ENCODE measurements at regions not wholly inside any gene's neighbourhood (a gene's known extent, or its start where the extent isn't known, plus 50 kb on each side); places are given as distances from the start of the nearest gene placed in this dataset.
"Not testable (repeated sequence)": the region's sequence is repeated elsewhere in the genome, so short reads cannot be mapped to it uniquely, and the experiment has no call there.

DNA sequence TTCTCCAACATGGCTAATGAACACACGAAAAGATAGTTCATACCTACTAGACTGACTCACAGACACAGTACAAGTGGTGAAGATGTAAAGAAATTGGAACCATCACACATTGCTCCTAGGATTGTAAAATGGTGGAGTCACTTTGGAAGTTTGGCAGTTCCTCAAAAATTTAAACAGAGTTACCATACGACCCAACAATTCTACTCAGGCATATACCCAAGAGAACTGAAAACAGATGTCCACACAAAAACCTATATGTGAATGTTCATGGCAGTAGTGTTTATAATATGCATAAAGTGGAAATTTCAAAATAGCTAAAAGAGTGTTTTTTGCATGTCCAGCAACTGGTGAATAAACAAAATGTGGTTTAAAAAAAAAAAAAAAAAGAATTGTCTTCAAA, 332.6 kb downstream of the PLPP3 start:
- TF ChIP-seq, protein P1, sequence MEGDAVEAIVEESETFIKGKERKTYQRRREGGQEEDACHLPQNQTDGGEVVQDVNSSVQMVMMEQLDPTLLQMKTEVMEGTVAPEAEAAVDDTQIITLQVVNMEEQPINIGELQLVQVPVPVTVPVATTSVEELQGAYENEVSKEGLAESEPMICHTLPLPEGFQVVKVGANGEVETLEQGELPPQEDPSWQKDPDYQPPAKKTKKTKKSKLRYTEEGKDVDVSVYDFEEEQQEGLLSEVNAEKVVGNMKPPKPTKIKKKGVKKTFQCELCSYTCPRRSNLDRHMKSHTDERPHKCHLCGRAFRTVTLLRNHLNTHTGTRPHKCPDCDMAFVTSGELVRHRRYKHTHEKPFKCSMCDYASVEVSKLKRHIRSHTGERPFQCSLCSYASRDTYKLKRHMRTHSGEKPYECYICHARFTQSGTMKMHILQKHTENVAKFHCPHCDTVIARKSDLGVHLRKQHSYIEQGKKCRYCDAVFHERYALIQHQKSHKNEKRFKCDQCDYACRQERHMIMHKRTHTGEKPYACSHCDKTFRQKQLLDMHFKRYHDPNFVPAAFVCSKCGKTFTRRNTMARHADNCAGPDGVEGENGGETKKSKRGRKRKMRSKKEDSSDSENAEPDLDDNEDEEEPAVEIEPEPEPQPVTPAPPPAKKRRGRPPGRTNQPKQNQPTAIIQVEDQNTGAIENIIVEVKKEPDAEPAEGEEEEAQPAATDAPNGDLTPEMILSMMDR (IDR thresholded peaks at IDR 0.05), result not testable (repeated sequence)
- not testable (repeated sequence) for TF ChIP-seq POLR2A (IDR thresholded peaks at IDR 0.05; ENCODE audit: low read depth); EP300 (IDR thresholded peaks at IDR 0.05)
